Tongue (tissue), 1 donor: ENCODE measurements at regions not wholly inside any gene's neighbourhood (a gene's known extent, or its start where the extent isn't known, plus 50 kb on each side); places are given as distances from the start of the nearest gene placed in this dataset.

Experiments used
- DNase-seq: peaks from one replicate; pipeline ENCODE4 v3.0.0-alpha.2; 2015

DNA sequence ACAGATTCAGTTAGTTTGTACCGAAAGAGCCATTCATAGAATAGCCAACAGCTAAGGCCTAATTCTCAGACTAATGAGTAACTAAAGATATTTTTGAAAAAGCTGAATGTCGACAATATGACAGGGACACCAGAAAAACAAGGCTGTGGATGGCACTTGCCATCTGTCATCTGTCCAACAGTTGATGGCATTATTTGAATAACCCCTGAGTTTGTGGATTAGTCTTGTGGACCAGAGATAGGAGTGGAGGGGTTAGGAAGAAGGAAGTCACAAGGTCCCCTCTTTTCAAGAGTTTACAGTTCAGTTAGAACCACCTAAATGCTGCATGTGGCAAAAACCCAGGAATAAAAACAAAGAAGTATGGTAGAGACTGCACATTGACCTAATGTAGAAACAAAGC lies 356.5 kb upstream of the DUSP10 start:
- DNase-seq: no peak

DNA sequence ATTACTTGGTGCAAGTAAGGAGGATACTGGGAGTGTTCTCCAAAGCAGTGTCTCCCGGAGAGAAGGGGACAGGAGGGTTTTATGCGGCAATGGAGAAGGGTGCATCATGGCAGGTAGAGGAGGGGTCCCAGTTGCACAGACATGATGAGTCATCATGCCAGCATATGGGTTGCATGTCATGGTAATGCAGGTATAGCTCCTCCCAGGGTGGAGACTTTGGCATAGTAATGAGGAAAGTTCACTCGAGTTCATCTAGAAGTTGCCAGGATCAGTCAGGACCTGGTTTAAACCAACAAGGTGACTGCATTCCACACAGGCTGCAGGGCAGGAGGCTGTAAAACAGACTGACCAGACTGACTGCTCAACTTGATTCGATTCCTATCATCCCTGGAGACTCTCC lies 355.7 kb upstream of the DUSP10 start:
- DNase-seq: no peak

DNA sequence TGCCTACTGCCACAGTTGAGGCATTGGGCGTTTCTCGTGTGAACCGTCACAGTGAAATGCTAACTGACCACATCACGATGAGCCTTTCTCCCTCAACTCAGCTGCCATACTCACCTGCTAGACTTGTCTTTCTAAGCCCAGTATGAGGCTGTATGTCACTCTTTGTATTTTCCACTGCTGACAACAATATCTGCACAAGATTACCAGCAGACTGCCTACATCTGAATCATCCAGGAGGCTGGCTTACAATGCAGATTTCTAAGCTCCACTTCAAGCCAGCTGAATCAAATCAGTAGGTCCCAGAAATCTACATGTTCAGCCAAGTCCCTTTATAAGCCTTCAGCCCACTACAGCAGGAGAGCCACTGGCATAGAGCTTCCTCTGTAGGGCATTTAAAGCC lies 355.0 kb upstream of the DUSP10 start:
- no peak for DNase-seq

DNA sequence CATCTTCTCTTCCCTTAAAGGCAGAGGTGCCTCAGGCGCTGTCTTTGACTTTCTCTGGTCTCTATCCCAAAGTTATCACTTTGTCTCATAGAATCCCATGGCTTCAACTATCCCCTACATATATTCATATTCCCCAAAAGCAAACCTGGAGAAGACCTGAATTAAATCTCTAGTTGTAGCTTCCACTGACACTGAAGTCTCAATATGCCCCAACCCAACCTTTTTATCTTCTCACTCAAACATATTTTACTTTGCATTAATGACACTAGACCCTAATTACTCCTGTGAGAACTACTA lies 354.5 kb upstream of the DUSP10 start:
- no peak for DNase-seq

DNA sequence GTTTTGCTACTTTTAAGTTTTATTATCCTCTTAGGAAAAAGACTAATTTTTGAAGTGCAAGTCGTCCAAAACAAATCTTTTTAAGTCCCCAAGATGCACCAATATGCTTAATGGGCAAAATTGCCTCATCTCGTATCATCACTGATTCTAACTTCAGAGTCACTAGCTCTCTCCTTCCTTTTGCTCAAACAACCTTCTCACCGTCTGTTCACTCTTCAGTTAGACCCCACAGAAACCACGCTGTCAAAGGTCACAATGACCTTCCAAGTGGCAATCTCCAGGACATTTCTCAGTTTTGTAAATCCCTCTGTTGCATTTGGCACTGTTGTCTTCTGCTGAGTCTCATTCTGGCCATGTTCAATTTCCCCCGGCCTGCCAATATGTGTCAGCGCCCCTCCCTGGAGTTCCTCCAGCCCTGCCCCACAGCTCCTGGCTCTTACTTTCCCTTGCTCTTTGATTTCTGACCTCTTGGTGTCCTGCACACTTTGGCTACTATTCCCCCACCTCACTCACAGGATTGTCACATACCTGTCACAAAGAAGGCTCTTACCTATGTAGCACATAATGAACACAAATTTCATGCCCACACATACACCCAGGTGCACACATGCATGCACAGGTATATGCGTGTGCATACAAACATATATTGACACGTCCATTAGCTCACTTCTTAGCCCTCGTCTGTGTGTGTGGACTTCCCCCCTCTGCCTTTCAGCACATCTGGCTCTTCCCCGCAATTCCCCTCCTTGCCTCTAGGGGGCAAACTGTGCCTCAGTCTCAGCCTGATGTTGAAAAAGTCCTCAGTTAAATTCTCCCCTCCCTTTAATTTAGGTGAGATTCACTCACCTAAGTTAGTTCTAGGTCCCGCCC lies 354.0 kb upstream of the DUSP10 start:
- DNase-seq: peak; percentile 24

DNA sequence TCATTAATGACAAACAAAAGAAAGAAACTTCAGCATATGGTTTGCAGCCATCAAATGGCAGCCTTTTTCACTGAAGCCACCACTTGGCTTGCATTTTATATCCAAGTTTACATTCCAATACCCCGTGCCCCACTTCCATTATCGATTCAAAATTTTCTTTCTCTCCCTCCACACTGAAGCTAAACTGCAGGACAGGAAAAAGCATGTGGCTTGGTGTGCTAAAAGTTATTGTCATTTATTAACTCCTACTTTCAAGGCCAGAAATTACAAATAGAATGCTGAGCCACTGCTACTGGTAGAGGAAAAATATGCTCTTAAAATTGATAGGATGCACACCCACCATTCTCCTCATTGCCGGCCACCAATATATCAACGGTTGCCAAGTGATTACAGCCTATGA lies 351.6 kb upstream of the DUSP10 start:
- DNase-seq: no peak

DNA sequence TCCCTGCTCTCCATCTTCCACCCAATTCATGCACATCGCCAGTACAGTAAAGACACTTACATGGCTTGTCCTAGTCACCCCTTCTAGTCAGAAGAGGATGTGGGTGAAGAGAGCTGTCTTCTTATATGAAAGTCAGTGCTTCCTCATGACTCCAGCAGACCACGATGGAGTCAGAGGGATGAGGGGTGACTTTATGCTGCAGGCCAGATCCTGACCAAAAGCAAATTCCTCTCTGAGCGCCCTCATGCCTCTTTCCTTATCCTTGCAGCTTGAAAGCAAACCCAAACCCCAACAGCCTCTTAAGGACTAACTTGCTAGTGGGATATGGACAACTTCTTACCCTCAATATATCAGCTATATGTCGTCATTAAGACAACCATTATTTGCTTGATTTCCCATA lies 348.2 kb upstream of the DUSP10 start:
- no peak for DNase-seq

DNA sequence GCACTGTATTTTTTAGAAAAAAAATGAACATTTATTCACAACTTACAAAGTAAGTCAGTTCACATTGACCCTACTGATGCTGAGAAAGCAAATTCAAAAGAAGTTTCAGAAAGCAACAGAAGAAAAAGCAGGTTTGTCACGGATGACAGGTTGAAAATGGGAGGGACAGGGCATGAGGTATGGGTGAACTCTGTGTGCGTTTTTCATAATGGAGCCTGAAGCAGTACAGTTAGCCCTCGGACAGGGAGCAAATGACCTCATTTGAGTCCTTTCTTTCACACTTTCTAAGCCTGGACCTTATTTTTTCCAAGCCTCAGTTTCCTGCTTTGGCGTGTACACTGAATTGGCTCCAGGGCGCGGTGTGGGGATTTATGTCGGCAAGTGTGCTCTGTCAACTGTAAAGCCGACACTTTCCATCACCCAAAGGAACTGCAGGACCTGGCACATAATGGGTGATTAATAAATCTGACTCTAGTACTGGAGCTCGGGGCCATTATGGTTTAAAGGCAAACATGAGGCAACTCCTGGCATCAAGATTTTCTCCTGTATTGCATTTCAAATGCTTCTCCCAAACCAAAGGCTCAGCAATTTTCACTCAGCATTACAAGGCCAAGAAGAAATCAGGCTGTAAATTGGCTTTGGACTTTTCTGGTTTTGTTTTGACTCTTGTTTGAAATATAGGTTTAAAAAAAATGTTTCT lies 345.5 kb upstream of the DUSP10 start:
- no peak for DNase-seq

DNA sequence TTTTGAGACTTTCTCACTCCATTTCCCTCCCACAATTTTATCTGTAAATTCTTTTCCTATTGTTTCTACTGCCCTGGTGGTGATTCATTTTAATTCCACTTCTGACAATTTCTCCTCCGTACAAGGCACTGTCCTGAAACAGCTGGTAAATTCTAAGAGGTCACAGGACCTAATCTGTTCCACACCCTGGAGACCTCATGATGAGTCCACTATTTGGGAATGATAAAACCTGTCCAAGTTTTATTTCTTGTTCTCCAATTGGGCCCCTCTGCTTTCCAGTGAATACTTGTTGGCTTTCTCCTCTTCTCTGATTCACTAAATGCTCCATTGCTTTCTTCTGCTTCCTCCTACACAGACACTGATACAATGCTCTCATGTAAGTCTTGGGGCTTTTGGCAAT lies 343.1 kb upstream of the DUSP10 start:
- no peak for DNase-seq

DNA sequence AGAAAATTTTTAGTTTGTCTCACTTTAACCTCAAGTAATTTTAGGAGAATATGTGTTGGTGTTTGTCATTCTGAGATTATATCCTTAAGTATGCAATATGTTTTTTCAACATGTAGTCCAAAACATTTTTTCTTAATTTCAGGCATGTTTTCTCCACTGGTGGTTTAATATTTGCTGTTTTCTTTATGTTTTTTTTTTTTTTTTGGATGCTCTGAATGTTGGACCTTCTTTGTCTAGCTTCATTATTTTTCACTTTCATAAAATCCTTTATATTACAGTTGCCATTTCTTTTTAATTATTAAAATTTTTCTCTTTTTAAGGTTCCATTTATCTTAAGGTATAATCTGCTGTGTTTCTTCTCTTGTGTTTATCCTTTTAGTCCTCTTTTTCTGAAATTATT lies 342.2 kb upstream of the DUSP10 start:
- DNase-seq: no peak

DNA sequence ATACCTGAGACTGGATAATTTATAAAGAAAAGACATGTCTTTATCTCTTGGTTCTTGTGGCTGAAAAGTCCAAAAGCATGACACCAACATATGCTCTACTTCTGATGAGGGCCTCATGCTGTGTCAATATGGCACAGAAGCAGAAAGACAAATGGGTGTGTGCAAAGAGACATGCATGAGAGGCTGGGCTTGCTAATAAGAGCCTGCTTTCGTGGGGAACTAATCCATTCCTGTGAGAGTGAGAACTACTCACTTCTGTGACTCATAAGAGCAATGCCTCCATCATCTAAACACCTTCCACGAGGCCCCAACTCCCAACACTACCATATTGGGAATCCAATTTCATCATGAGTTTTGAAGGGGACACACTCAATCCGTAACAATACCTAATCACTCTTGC lies 340.0 kb upstream of the DUSP10 start:
- no peak for DNase-seq

DNA sequence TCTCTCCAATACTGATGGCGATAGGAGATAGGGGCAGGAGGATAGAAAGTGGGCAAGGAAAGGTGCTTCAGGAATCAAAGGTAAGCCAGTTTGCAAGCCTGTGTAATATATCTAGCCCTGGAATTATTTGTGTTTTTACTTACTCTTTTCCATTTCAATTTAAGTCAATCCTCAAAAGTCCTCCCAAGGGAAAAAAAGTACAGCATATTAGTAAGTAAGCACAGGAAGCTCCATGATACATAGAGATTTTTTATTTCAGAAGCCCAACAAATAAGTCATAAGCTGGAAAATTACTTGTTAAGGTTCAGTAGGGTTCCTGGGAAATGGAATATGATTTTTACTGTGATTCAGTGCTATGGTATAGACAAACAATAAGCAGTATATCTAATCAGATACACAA lies 337.7 kb upstream of the DUSP10 start:
- DNase-seq: no peak

DNA sequence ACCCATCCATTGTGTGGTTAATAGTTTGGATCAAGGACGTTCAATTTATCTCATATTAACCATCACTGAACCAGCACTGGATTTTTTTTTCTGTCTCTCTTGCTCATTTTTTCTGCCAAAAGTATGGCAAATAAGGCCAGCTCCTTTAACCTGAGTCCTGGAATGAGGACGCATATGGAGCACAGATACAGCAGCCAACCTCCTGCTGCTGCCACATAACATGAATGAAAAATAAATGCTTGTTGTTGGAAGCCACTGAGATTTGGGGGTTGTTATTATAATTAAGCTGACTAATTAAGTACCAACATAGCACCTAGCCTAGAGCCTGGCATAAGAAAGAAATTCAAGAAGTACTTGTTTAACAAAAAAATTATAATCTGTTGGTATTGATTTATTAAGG lies 335.3 kb upstream of the DUSP10 start:
- DNase-seq: no peak

DNA sequence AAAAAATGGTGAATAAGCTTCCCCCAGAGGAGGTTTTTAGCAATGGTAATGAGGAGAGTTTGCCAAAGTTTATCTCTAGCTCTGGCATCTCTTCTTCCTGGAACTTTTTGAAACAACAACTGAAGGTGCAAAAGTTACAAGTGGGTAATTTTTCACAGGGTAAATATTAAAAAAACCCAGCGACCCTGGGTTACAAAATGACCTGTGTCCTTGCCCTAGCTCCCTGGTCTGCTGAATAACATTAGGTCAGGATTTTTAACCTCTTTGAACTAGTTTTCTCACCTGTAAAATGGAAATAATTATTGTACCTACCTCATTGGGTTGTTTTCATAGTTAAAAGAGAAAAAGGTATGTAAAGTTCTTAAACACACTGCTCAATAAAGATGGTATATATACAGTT lies 332.4 kb upstream of the DUSP10 start:
- no peak for DNase-seq

DNA sequence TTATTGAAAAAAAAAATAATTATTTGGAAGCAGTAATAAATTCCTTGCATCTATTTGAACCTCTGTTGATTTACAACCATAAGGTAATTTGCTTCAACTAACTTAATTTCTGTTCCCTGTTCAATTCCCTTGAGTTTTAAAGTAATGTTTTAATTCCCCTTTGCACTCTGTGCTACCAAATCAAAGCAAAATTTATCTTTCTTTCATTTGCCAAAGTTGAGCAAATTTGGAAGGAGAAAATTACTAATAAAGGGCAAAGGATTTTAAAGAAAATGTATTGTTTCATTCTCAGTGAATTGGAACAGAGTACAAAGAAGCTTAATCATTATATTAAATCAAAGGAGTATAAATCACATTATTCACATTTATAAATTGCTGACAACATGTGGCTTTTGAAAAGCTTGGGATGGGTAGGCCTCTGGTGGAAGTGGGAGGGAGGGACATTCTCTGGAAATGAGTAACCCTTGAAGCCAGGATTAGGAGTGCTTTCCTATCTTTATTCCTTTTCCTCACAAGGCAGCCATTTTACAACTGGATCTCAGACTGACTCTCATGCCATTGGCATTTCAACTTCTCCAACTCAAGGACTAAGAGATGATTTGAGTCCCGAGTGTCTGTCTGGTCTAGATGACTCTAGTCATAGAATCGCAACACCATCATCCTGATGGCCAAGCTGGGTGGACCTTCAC lies 331.6 kb upstream of the DUSP10 start:
- DNase-seq: no peak

DNA sequence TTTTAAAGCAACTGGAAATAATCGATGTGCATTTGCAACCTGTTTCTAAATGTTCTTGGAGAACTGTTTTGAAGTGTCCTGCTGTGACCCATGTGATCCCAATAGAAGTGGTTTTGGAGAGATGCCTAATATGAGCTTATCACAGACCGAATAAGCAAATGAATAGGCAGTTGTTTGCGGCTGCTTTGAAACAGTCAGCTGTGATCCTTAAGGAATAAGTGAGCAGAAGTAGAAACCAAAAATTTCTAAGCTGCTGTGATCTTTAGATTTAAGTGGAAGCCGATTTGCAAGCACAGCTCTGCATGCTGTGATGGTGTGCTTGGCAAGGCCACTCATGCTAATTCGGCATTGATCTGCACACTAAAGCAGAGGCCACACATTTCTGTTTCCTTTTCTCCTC lies 329.5 kb upstream of the DUSP10 start:
- DNase-seq: peak; percentile 75

DNA sequence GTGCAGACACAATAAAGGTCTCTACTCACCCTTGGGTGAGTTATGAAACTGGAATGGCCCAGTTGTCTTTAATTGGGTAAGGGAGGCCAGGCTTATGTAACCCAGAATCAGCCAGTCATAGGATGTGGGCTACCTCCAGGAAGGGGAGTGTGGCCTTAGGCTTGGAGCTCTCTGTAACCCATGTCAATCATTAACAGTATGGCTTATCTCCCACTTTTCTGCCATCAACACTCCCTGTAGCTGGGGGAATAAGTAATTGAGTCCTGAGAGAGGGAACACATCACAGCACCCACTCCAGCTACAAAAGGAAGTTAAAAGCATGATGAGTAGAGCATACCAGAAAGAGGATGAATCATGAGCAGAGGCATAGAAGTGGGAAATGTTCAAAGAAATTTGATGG lies 327.0 kb upstream of the DUSP10 start:
- no peak for DNase-seq

DNA sequence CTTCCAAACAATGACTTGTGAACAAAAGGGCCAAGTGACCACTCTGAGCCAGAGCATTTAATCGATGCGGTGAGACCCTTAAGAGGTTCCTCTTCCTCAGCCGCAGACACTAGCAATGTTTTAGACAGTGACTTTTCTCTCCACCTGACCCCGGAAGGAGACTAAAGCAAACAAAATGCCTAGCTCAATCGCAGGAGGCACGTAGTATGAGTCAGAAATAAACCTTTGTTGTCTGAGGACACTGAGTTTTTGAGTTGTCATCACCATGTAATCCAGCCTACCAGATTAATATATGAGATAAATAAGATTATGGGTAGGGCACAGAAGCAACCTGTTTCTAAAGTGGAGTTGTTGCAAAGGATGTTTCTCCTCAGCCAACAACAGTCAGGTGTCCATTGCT lies 326.2 kb upstream of the DUSP10 start:
- no peak for DNase-seq

DNA sequence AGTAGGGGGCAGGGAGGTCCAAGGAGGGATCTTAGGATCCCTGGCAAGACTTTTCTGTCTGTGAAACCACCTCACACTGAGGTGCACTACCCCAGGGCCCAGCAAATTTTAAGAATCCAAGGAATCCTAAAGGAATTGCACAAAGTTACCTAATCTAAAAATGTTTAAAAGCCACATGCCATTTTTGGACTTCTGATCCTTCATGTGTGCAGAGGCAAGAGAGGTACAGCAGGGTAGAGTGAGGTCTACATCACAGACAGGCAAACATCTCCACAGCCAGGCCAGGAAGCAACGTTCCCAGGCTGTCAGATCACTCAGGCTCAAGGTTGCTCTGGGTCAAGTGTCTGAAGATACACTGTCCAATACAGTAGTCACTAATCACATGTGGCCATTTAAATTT lies 324.6 kb upstream of the DUSP10 start:
- DNase-seq: no peak

DNA sequence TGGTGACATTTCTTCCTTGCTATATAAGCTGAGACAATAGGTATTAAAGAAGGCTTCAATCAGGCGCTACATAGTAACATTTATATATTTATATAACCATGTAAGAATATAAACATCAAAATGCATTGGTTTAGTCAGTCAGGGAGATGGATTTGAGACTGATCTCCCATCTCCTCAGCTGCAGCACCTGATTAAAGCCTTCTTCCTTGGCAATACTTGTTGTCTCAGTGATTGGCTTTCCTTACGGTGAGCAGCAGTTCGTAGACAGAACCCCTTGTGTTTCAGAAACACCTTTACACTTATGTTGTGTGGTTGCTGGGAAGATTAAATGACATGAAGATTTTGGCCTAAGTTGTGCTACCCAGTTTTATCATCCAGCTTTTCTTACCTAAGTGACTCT lies 323.3 kb upstream of the DUSP10 start:
- no peak for DNase-seq

DNA sequence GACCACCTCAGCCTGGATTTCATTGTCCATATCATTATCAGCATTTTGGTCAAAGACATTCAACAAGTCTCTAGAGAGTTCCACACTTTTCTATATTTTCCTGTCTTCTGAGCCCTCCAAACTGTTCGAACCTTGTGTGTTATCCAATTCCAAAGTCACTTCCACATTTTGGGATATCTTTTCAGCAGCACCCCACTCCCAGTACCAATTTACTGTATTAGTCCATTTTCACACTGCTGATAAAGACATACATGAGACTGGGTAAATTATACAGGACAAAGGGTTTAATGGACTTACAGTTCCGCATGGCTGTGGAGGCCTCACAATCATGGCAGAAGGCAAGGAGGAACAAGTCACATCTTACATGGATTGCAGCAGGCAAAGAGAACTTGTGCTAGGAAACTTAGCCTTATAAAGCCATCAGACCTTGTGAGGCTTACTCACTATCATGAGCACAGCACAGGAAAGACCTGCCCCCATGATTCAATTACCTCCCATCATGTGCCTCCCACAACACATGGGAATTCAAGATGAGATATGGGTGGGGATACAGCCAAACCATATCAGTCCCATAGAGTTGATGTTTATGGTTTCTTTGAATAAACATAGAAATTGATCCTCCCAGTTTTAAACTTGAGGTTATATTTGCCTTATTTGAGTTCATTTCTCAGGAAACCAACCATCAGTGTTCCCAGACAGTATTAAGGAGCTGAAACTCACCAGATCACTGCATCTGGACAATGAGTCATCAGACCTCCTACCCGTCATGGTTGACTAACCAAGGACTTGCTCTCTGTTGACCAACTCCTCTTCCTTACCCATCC lies 322.7 kb upstream of the DUSP10 start:
- no peak for DNase-seq

DNA sequence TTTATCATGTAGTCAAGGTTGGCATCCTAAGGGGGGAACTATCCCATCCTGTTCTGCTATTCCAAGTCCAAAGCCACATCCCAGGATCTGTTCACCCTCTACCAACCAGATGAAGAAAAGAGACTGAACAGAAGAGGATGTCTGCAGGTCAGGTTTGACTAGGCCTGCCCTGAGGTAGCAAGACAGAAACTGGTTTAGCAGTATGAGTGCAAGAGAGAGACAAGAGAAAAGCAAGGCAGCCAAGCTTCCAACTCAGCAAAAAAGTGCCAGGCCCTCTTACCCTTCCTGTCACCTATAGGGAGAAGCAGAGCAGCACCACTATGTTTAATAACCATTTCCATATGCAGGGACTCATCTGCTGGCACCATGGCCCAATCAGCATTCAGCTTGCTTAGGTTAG lies 320.8 kb upstream of the DUSP10 start:
- DNase-seq: no peak
